ENCODE measurements at regions not wholly inside any gene's neighbourhood (a gene's known extent, or its start where the extent isn't known, plus 50 kb on each side); places are given as distances from the start of the nearest gene placed in this dataset.

DNA sequence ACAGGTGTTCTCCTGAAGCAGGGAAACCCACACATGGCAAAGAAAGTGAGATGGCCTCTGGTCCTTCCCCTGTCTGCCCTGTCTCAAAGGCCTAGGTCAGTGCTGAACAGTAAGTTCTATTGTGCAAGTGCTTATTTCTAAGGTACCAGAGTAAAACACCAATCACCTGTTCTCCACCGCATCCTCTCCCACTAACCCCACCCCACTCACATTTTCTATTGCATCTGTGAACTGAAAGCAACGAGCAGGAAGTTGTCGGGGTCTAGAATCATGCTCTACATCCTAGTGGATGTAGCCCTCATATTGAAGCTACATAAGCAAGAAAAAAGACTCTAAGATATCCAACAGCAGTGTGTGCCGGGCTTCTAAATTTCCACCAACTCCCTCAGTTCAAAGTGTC is 265.9 kb downstream of the ENC1 start:
- no peak for DNase-seq

DNA sequence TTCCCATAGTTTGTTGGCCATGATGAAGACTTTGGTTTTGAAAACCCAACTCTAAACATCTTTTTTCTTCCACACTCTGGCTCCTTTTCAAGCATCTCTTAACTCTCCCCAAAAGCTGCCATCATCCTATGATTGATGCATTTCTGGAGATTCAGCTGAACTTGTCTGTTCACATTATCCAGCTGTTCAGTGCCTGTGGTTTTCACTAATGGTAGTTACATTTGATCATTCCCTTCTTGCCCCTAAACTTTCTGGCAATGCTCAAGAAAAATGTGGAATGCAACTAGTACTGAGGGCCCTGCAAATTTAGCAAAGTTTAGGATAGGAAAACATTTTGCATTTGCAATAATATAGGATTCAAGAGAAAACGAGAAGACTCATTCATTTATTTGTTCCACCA is 267.5 kb downstream of the ENC1 start:
- DNase-seq: no peak

DNA sequence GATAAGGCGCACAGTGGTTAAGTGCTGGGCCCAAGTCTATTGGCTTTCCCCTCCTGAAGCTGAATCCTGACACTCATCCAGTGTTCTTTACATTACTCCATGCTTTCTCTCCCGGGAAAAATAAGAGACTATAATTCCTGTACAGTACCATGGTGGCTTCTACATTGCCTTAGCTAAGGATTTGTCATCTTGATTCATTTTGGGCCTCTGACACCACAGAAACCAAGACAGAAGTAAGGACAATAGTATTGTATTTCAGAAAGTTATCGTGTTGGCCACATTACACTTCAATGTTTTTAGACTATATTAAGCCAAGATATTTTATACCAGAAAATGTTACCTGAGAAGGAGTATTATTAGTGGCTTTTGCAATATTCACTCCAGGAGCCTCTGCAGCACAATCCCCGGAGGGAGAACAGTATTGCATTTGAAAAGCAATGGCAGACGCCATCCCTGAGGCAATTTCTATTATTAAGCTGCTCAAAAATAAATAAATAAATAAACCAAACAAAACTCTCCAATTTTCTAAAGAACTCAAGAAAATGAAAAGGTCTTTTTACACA is 267.9 kb downstream of the ENC1 start:
- DNase-seq: no peak

DNA sequence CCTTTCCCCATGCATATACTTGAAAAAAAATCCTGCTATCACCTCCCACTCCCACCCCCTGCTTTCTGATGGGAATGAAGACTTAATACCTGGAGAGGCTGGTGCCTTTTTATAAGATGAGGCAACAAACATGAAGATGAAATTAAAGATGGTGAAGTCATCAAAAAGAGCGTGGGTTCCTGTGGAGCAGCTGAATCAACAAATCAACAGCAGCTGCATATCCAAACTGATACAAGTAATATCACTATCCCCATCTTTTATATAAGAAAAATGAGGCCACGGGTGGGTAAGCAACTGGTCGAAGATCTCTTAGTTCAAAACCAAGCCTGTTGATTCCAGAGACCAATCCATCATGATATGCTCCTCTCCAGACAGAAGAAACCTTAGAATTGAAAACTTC is 268.5 kb downstream of the ENC1 start:
- DNase-seq: no peak

DNA sequence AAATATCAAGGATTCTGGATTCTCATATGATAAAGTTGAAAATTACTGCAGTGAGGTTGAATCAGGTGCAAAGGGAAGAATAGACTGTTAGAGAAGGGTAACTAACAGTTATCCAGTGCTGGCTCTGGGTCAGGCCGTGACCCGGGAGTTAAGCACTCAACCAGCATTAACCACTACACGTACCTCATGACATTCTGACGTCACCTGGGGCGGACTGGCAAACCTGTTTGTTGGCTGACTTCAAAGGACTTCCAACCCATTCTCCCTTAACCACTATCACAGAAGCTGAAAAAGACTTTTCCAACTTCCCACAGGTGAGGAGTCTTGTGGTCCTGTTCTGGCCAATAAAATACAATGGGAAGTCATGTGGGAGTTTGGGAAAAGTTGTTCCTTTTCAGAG is 268.9 kb downstream of the ENC1 start:
- no peak for DNase-seq

DNA sequence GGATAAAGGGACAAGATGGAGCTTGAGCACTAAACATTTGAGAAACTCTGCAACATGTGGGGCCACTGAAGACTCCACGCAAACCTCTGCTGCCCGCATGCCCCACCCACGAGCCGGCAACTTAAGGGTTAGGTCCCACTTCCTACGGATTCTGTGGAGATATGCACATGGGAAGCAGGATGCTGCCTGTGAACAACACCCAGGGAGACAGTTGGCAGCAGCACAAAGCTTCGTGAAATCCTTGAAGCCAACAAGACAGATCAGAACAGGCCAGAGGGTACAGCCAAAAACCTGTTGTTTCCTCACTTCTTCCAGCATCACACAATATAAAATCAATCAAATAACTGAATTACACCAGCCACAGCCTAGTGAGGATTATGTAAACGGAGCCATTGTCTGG is 270.4 kb downstream of the ENC1 start:
- DNase-seq: no peak

DNA sequence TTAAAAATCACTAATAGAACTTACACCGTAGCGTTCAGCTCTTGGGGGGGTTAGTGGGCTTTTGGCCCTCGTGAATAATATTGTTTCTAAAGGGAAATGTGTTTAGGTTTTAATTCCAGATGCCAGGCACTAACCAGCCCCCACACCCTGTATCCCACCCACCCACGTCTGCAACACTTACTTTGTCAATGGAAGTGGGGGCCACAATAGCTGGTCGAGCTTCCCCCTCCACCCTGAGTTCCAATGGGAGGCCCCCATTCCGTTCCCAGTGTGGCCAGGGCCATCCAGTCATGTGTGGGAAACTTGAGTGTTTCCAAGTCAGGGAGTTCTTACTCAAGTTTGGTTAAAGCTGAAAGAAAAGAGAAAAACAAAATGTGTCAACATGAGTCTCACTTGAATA is 271.4 kb downstream of the ENC1 start:
- no peak for DNase-seq

DNA sequence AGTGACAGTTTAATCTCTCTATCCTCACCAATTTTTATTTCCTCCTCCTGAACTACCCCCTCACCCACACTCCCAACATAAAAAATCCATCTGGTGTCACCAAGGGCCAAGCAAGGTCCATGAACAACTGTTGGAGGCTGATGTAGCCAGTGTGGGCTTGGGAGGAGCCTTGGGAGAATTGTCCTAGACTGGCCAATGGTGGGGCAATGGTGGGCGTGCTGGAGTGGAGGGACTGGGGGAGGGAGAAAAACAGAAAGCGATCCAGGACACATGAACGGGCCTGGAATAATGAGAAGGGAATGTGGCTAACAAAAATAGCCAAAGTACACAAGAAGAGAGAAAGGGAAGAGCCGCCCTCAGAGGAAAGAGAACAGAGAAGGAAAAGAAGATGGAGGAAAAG is 272.6 kb downstream of the ENC1 start:
- DNase-seq: no peak

DNA sequence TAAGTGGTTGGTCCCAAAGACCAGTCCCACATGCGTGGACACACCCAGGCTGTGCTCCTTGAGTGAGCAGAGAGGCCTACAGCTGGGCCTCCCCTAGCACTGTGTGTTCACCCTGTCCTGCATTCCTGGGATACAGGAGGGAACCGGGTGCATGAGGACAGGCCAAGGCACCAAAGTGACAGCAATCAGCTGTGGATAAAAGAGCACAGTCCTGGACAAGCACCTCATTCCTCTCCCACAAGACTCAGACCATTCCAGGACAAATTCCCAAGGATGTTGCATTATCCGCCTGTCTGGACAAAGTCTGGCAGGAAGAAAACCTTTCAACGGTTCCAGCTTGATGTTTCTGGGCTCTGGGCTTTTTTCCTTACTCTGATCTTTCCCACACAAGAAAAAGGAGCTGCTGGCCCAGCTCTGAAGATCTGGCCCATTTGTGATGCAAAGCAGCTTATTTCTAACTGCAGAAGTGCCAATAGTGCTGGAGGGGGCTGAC is 273.2 kb downstream of the ENC1 start:
- no peak for DNase-seq

DNA sequence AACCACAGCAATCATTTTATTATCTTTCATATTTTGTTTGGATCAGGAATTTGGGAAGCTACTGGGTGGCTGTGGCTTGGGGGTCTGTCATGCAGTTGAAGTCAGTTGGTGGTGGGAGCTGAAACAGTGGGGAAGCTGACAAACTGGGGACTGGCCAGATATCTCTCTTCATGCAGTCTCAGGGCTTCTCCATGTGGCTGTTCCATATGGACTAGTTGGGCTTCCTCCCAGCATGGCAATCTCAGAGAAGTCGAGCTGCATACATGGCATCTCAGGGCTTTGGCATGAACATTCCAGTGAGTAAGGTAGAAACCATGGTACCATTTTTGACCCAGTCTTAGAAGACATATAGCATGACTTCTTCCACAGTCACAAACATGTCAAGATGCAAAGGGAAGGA is 274.8 kb downstream of the ENC1 start:
- no peak for DNase-seq

DNA sequence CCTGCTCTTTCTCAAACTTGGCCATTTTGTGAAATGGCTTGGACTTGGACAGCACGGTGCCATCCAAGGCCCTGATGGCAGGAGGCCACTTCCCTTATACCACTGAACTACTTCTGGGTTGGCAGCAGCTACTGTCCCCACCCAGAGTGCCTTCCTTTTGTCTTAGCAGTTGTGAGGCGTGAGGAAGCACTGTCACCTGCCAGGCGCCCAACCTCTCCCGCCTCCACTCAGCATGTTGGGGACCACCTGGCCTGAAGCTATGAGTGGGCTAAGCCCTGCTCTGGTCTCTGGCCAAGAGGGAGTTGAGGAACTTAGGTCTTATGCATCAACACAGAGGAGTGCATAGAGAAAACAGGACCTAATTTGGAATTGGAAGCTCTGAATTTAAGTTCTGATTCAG is 276.0 kb downstream of the ENC1 start:
- no peak for DNase-seq

DNA sequence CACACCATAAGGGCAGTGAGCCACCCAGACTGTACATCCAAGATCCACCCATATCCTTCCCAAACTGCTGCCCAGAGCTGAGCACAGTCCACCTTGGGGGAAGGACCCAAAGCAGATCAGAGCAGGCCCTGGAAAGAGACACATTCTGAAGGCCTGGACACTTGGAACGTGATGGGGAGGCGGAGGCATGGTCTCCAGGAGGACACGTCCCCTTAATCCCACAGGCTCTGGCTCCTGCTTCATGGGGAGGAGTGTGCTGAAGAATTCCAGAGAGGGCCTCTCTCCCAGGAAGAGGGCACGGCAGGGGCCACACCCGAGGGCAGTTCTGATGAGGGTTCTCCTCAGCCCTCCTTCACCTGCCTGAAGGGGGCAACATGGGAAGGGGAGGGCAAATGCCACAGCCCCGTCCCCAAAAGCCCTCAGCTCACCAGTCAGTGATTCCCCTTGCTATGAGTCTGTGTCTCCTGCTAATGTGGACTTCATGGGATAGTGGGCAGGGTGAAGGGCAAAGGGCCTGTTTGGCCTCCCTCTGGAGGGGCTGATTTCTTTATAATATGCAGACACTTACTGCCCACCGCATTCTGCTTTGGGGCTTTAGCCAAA is 276.8 kb downstream of the ENC1 start:
- no peak for DNase-seq

DNA sequence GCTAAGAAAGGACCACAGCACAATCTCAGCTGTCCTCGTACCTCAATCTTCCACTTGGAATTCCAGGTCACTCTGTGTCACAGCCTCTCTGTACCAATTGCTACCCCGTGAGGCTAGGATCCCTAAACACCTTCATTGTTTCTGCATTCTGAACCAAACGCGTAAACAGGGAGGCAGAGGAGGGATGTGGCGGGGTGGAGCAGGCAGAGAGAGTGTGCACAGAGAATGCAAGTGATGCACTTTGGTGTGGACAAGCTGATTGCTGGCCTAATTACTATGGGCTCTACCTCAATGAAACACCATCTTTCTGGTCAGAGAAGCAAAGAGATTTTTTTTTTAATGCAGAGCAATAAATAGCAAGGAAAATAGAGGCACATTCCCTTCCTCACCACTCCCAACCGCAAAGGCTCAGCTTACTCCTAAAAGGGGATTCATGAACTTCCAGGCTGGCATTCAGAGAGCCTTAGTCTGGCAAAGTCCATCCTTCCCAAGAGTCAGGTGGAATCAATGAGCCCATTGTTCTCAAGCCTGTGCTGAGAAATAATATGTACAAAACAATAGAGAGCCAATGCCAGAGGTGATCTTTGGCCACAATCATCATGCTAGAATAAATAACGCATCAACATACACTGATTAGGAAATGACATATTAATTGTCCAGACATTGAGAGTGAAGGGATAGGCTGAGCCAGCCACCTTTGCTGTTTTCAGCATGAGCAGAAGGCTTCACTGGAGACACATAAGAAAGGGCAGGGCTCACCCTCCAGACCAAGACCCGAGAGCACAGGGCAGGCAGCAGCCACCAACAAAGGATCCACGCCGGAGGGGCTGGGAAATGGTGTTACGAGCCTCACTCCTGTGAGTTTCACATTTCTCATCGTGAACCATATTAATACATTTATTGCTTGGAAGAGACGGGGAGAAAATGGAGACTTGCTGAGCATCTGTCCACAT is 278.8 kb downstream of the ENC1 start:
- DNase-seq: no peak

DNA sequence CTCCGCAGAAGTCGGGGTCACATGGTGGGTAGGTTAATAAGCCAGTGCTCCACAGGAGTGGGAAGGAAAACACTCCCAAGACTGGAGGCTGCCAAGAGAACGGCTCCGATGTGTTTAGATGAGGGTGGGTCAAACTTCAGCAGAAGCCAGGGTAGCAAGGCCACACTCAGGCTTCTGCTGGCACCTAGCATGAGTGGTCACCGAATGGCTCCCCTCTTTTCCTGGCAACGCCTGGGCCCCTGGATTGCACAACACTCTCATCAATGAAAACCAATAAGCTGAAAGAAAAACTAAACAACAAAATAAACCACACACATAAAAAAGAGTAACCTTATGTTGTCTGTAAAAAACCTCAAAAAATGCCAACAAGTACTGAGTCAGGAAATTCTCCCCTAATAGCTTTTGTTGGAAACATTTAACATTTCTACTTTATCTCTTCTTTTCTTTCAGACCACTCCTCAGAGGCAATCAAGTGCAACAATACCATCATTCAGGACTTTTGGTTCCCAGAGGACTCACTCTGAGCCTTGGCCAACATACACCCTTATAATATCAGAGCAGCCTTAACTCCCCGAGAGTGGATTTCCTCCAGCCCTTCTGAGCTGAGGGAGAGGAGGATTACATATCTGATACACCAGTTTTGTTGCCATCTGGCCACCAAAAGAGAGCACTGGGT is 279.9 kb downstream of the ENC1 start:
- no peak for DNase-seq

DNA sequence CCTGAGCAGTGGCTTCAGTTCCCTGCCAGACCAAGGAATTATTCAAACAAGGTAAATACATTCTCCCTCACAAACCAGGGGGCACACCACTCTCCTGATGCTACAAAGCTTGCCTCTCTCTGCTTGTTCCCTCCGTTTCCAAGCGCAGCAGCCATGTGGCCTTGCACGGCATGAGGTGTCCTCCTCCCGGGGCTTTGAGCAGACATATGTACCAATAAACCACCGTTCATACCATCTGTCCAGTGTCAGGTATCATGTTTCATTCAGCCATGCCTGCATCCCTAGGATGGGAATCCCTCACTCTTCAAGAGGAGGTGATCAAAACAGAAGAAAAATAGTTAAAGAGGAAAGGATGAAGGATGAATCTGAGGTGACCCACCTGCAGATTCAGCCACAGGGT is 282.7 kb downstream of the ENC1 start:
- no peak for DNase-seq

DNA sequence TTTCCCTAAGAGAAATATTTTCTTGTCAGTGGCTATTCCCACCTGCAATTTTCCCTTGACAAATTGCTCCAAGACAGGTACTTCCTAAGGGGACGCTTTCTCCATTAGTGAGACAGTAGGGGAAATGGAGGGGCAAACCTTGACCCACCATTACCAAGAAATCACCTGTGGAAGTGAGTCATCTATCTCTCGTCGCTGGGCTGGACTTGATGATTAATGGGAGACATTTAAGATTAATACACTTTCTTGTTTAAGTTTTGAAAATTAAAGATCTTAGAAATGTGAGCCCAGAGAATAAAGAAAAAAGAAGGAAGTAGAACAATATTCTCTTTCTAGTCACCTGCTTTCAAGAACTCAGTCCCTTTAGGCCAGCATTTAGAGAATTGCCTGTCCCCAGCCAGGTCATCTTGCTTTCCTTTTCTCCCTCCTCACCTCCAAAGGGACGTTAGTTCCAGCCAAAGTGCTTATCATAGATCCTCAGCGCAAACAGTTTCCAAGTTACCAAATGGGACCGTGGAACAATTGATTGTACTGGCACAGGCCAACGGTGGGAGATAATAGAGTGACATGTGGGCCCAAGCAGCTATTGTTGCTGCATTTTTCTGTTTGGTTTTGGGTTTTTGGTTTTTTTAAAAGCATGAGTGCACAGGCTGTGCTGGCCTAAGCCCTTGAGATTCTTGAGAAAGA is 284.4 kb downstream of the ENC1 start:
- DNase-seq: no peak

DNA sequence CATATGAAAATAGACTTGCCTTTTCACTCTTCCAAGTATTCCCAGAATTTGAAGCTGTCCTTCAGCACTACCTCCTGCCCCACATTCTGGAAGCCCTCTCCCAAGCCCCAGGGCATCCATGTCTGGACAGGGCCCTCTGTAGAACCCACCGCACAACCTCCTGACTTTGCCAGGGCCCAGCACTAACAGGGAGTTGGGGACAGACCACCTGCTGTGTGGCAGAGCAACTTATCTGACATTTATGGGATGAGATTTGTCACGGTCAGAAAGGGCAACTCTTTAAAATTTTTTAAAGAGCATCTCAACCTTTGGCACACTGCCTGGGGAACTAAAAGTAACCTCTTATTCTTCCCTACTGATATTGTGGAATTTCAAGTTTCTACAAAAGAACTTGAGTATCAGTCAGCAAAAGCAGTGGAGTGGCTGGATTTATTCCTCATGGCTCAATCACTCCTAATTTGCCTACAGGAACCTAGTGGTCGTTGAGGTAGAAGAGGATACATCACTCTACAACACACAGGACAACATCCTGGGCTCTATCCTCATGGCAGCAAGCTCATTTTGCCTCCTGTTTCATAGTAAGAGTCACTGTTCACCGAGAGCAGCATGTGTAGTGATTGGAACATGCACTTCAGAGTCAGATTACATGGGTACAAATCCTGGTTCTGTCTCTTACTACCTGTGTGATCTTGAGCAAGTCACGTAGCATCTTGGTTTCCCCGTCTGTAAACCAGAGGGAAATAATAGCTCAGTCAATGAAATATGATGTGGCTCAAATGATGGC is 285.3 kb downstream of the ENC1 start:
- no peak for DNase-seq

DNA sequence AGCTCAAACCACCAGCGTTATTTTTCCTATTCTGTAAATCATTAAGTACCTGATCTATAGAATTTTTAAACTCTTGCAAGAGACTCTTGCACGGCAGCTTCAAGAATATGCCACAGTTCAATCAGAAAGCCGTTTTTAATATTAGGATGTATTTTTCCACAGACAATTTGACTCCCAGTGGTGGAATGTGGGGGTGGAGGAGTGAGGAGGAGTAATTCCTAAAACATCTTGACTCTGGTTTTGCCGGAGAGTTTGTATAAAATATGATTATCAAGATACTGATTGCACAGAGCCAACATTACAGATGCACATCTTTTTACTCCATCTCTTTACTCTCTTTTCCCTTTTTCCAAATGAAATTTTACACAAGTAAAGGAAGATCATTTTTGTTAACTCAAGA is 288.3 kb downstream of the ENC1 start:
- DNase-seq: no peak

DNA sequence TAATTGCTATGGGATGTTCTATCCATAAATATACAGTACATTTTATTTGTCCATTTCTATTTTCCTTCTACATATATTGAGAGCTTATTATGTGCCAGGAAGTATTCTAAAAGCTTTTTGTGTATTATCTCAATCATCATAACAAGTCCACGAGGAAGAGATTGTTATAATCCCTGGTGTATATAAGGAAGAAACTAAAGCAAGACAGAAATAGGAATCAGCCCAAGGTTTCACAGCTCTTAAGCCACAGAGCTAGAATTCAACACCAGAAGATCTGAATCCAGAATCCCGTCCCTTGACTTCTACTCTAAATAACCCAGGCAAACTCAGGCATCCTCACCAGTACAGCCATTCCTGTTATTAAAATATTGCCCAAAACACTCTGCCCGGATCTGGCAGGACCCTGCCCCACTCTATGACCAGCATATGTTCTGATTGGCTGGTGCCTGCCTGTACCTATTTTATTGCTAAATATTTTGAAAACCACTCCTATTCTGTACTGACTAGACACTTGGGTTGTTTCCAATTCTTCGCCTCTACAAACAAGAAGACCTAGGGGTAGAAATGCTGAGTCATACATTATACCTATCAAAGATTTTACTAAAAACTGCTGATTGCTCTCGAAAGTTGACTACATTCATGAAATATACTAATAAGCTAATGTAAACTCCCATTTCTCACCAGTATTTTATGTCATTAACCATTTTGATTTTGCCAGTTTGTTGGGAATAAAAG is 297.4 kb downstream of the ENC1 start:
- no peak for DNase-seq

DNA sequence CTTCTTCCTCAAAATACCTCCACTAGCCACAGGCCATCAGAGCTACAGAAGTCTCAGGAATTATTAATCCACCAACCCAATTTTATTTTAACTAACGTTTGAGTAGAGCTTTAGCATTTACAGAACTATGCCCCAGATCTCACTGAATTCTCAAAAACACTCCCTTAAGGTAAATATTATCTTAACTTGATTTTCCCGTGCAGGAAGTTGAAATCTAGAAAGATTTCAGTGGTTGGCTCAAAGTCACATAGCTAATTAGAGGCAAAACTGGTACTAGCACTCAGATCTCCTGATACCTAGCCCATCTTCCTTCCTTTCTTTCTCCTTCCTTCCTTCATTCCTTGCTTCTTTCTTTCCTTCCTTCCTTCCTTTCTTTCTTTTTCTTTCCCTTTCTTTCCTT is 298.3 kb downstream of the ENC1 start:
- DNase-seq: no peak

DNA sequence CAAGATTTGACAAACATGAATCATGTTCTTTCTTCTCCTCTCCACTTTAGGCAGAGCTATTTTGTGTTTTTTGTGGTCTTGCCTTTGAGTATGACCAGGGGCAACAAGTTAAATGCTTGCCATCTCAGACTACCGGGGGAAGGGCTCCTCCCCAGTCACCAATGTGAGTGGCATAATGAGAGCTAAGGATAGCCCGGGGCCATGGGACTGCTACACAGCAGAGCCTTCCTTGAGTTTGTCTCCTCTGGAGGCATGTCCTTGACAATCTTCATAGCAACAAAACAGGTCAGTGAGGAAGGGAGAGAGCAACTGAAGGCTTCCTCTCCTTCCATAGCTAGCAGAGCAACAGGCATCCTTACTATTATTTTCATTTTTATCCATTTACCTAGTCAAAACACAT is 299.3 kb downstream of the ENC1 start:
- DNase-seq: no peak

All from occipital lobe (tissue), 1 donor.